ENCODE measurements at regions not wholly inside any gene's neighbourhood (a gene's known extent, or its start where the extent isn't known, plus 50 kb on each side); places are given as distances from the start of the nearest gene placed in this dataset.

- no peaks in the 10 kb centered on the region for H3K4me1 ChIP-seq (ENCODE audit: control insufficient read depth in 1 of 2, insufficient read depth in 2 of 2, low read length in 2 of 2)
- H3K4me3 ChIP-seq (replicated peaks in 1 of 2; ENCODE audit: low read depth in 1 of 2, low read length in 2 of 2), result no peak overlapping the region
- H3K4me2 ChIP-seq (ENCODE audit: low read length), result no peak overlapping the region
- TF ChIP-seq JUND (IDR thresholded peaks at IDR 0.05) (no peak), YY1 (IDR thresholded peaks at IDR 0.05; ENCODE audit: extremely low read depth, insufficient replicate concordance, low read depth, low read length) (no peak)
- DNase-seq (ENCODE audit: low read depth, low spot score) (no peak), ATAC-seq (no peak)
- H3K27ac ChIP-seq (ENCODE audit: low read depth, low read length), result no peak overlapping the region
- ChIA-PET CTCF (no interaction called here), RAD21 (ENCODE audit: low non-redundant PET in 1 of 2, low total read pairs in 2 of 2, uncharacterized antibody in 2 of 2, unreplicated experiment in 2 of 2) (no interaction called here), POLR2A (no interaction called here)
- H3K9me3 ChIP-seq (ENCODE audit: control insufficient read depth in 1 of 2, insufficient read depth in 1 of 2, low read depth in 1 of 2, low read length in 2 of 2), result peaks cover 13 to 15% of the 10 kb centered on the region in 2 experiments; a peak in 3 of 4 replicates
- 0 out of 2 replicates have a peak, but pooled peaks cover 7% of the 10 kb centered on the region for H3K27me3 ChIP-seq (ENCODE audit: insufficient read depth, low read length)
- no peaks in the 10 kb centered on the region for H3K79me2 ChIP-seq (ENCODE audit: insufficient read depth, low read length)
- H4K20me1 ChIP-seq (ENCODE audit: insufficient read depth), result no peaks in the 10 kb centered on the region
- H3K9me2 ChIP-seq (ENCODE audit: insufficient read depth), result no peaks in the 10 kb centered on the region
- H3K36me3 ChIP-seq (ENCODE audit: control insufficient read depth in 1 of 2, insufficient read depth in 2 of 2, low read length in 2 of 2), result no peaks in the 10 kb centered on the region
- H2AFZ ChIP-seq (ENCODE audit: low read depth, low read length, poor library complexity, severe bottlenecking), result no peak overlapping the region
- no peak overlapping the region for H3K9ac ChIP-seq (ENCODE audit: low read length)
- intact Hi-C loops (cut with micrococcal nuclease), result no loop called here
- no TSS peak for BruUV-seq (replicated peaks)
Observed at GRCh38 chr10:129174232-129175014, 292.6 kb upstream of the MGMT start.

- Histone ChIP-seq H2AFZ (ENCODE audit: low read depth, low read length, poor library complexity, severe bottlenecking) (no peak overlapping the region), H3K79me2 (ENCODE audit: insufficient read depth, low read length) (no peaks in the 10 kb centered on the region), H4K20me1 (ENCODE audit: insufficient read depth) (no peaks in the 10 kb centered on the region), H3K4me2 (ENCODE audit: low read length) (no peak overlapping the region), H3K9me2 (ENCODE audit: insufficient read depth) (no peaks in the 10 kb centered on the region), H3K36me3 (ENCODE audit: control insufficient read depth in 1 of 2, insufficient read depth in 2 of 2, low read length in 2 of 2) (no peaks in the 10 kb centered on the region), H3K9ac (ENCODE audit: low read length) (no peak overlapping the region), H3K9me3 (ENCODE audit: control insufficient read depth in 1 of 2, insufficient read depth in 1 of 2, low read depth in 1 of 2, low read length in 2 of 2) (peaks cover 11 to 23% of the 10 kb centered on the region in 2 experiments; a peak in 2 of 4 replicates), H3K4me3 (replicated peaks in 1 of 2; ENCODE audit: low read depth in 1 of 2, low read length in 2 of 2) (no peak overlapping the region), H3K27ac (ENCODE audit: low read depth, low read length) (no peak overlapping the region), H3K4me1 (ENCODE audit: control insufficient read depth in 1 of 2, insufficient read depth in 2 of 2, low read length in 2 of 2) (no peaks in the 10 kb centered on the region), H3K27me3 (ENCODE audit: insufficient read depth, low read length) (0 out of 2 replicates have a peak, but pooled peaks cover 7% of the 10 kb centered on the region)
- CTCF ChIA-PET, result no interaction called here
- no peak for ATAC-seq
- POLR2A ChIA-PET, result no interaction called here
- RAD21 ChIA-PET (ENCODE audit: low non-redundant PET in 1 of 2, low total read pairs in 2 of 2, uncharacterized antibody in 2 of 2, unreplicated experiment in 2 of 2), result no interaction called here
- intact Hi-C loops (cut with micrococcal nuclease), result no loop called here
- no TSS peak for BruUV-seq (replicated peaks)
- TF ChIP-seq YY1 (IDR thresholded peaks at IDR 0.05; ENCODE audit: extremely low read depth, insufficient replicate concordance, low read depth, low read length) (no peak), SIN3A (IDR thresholded peaks at IDR 0.05; ENCODE audit: low read depth) (no peak), ZNF274 (IDR thresholded peaks at IDR 0.05; ENCODE audit: low read depth, low read length) (no peak), CBX3 (IDR thresholded peaks at IDR 0.05; ENCODE audit: low read depth) (no peak), ATF3 (IDR thresholded peaks at IDR 0.05) (no peak), RAD21 (IDR thresholded peaks at IDR 0.05; ENCODE audit: low read depth) (no peak), REST (IDR thresholded peaks at IDR 0.05; ENCODE audit: low read depth) (no peak), EZH2phosphoT487 (IDR thresholded peaks at IDR 0.05; ENCODE audit: borderline replicate concordance) (no peak), POLR2A (IDR thresholded peaks at IDR 0.05; ENCODE audit: borderline replicate concordance, extremely low read depth, insufficient read depth, insufficient read length) (no peak), CEBPB (IDR thresholded peaks at IDR 0.05; ENCODE audit: low read depth) (no peak), SRF (IDR thresholded peaks at IDR 0.05; ENCODE audit: low read depth) (no peak), JUND (IDR thresholded peaks at IDR 0.05) (no peak)
- DNase-seq (ENCODE audit: low read depth, low spot score), result no peak
Observed at GRCh38 chr10:129179245-129179971, 287.6 kb upstream of the MGMT start.
